Keratinocyte (primary cell): ENCODE measurements at regions not wholly inside any gene's neighbourhood (a gene's known extent, or its start where the extent isn't known, plus 50 kb on each side); places are given as distances from the start of the nearest gene placed in this dataset.
A peak's percentile ranks its signal among the peaks of the same experiment; 100 is the strongest.

ENCODE experiments used
- DNase-seq: peaks from one replicate; pipeline ENCODE4 v3.0.0-alpha.2; 2011; ENCODE audit warnings: low read depth, missing footprints, low spot score
- FAIRE-seq: peaks from 2 replicates; lab custom pipeline; 2011; peaks lifted over from hg19 to GRCh38; lab: Jason Lieb, UNC
- H2AFZ ChIP-seq: 2 replicates; pipeline ENCODE4 v1.6.0; 2012; ENCODE audit warnings: low read length, control low read depth, inconsistent platforms; ENCODE audit not compliant: control insufficient read depth
- H3K27ac ChIP-seq: 2 replicates; pipeline ENCODE4 v1.5.1; 2011; ENCODE audit warnings: low read length; ENCODE audit not compliant: control insufficient read depth, insufficient read depth
- H3K27me3 ChIP-seq: 3 replicates; pipeline ENCODE4 v1.6.0; 2011; ENCODE audit warnings: low read length; ENCODE audit not compliant: control insufficient read depth, insufficient read depth; ENCODE audit errors: extremely low read depth
- H3K36me3 ChIP-seq, 2 experiments: 2 replicates in 1 of 2; 3 replicates in 1 of 2; pipeline ENCODE4 v1.5.1; 2011; ENCODE audit warnings: low read length in 2 of 2, mild to moderate bottlenecking in 1 of 2; ENCODE audit not compliant: control insufficient read depth in 2 of 2, insufficient read depth in 2 of 2; ENCODE audit errors: extremely low read depth in 1 of 2
- H3K4me1 ChIP-seq: 3 replicates; pipeline ENCODE4 v1.5.1; 2011; ENCODE audit warnings: low read length; ENCODE audit not compliant: control insufficient read depth, insufficient read depth; ENCODE audit errors: extremely low read depth
- H3K4me2 ChIP-seq: 3 replicates; pipeline ENCODE4 v1.6.0; 2011; ENCODE audit warnings: low read depth, low read length; ENCODE audit not compliant: control insufficient read depth, insufficient read depth; ENCODE audit errors: extremely low read depth
- H3K4me3 ChIP-seq, 3 experiments: fragments of 200-600 bp in 1 of 3; sonication (generic) in 1 of 3; 2 replicates in 2 of 3; 3 replicates in 1 of 3; pipeline ENCODE4 v1.5.1; 2011 to 2016; ENCODE audit warnings: low read length in 3 of 3, mild to moderate bottlenecking in 3 of 3, control low read depth in 2 of 3, inconsistent platforms in 1 of 3, low read depth in 1 of 3, mixed read lengths in 1 of 3, mixed run types in 1 of 3, moderate library complexity in 1 of 3; ENCODE audit not compliant: control insufficient read depth in 2 of 3, insufficient read depth in 2 of 3; ENCODE audit errors: extremely low read depth in 1 of 3
- H3K79me2 ChIP-seq: 2 replicates; pipeline ENCODE4 v1.6.0; 2012; ENCODE audit warnings: low read length; ENCODE audit not compliant: control insufficient read depth, insufficient read depth
- H3K9ac ChIP-seq: 3 replicates; pipeline ENCODE4 v1.6.0; 2011; ENCODE audit warnings: low read length; ENCODE audit not compliant: control insufficient read depth, insufficient read depth; ENCODE audit errors: extremely low read depth
- H3K9me1 ChIP-seq: 3 replicates; pipeline ENCODE4 v1.6.0; 2011; ENCODE audit warnings: low read length; ENCODE audit not compliant: control insufficient read depth, insufficient read depth; ENCODE audit errors: extremely low read depth
- H3K9me3 ChIP-seq: 2 replicates; pipeline ENCODE4 v1.5.1; 2012; ENCODE audit warnings: low read depth, low read length; ENCODE audit not compliant: control insufficient read depth
- H4K20me1 ChIP-seq: 3 replicates; pipeline ENCODE4 v1.6.0; 2011; ENCODE audit warnings: low read length; ENCODE audit not compliant: control insufficient read depth, insufficient read depth; ENCODE audit errors: extremely low read depth
- CTCF ChIP-seq, 3 experiments: IDR thresholded peaks in 1 of 3; conservative IDR thresholded peaks in 1 of 3; optimal IDR thresholded peaks in 1 of 3; 2 replicates in 2 of 3; 3 replicates in 1 of 3; pipeline versions ENCODE3 to v1.5.1; 2011; ENCODE audit warnings: low read length in 3 of 3, mild to moderate bottlenecking in 3 of 3, moderate library complexity in 2 of 3, control low read depth in 1 of 3, inconsistent platforms in 1 of 3; ENCODE audit not compliant: insufficient read depth in 2 of 3; ENCODE audit errors: extremely low read depth in 1 of 3
- EZH2 ChIP-seq: IDR thresholded peaks from one replicate; pipeline ENCODE4 v1.6.1; 2012; ENCODE audit warnings: inconsistent platforms, mild to moderate bottlenecking, low read length, moderate library complexity
- dilution Hi-C: fragments of 300-500 bp; cut with MboI; formaldehyde crosslinking; loops from one replicate; pipeline ENCODE4 v1.7.0; 2020; ENCODE audit warnings: low sequenced_read_pairs; ENCODE audit not compliant: extremely low pct_ligation_motif_present

GRCh38 chr16:66028510-66029216 is 337.8 kb upstream of the CDH5 start:
- Histone ChIP-seq H3K9ac (no peak overlapping the region), H3K36me3 (no peaks in the 10 kb centered on the region), H3K27ac (no peak overlapping the region), H3K4me1 (peaks cover 3% of the 10 kb centered on the region), H3K9me1 (no peaks in the 10 kb centered on the region), H3K27me3 (no peaks in the 10 kb centered on the region), H3K79me2 (no peaks in the 10 kb centered on the region), H2AFZ (no peak overlapping the region), H3K4me2 (no peak overlapping the region), H3K4me3 (no peak overlapping the region), H4K20me1 (no peaks in the 10 kb centered on the region), H3K9me3 (peaks cover 5% of the 10 kb centered on the region)
- FAIRE-seq (peak; percentile 53), DNase-seq (no peak)
- no peak for TF ChIP-seq EZH2
- TF ChIP-seq CTCF (optimal IDR thresholded peaks at IDR 0.05 in 1 of 3, IDR thresholded peaks at IDR 0.05 in 1 of 3, conservative IDR thresholded peaks at IDR 0.05 in 1 of 3; ENCODE audit: extremely low read depth in 1 of 3, insufficient read depth in 2 of 3, low read length in 3 of 3) = no peak
- dilution Hi-C loops = no loop called here

- DNase-seq (no peak), FAIRE-seq (no peak)
- Histone ChIP-seq H3K36me3 (no peaks in the 10 kb centered on the region), H3K4me1 (peaks cover 3% of the 10 kb centered on the region), H2AFZ (no peak overlapping the region), H3K27me3 (no peaks in the 10 kb centered on the region), H3K4me2 (no peak overlapping the region), H3K4me3 (no peak overlapping the region), H4K20me1 (no peaks in the 10 kb centered on the region), H3K9me3 (peaks cover 5% of the 10 kb centered on the region), H3K9ac (no peak overlapping the region), H3K27ac (no peak overlapping the region), H3K9me1 (no peaks in the 10 kb centered on the region), H3K79me2 (no peaks in the 10 kb centered on the region)
- TF ChIP-seq EZH2 (no peak), CTCF (optimal IDR thresholded peaks at IDR 0.05 in 1 of 3, IDR thresholded peaks at IDR 0.05 in 1 of 3, conservative IDR thresholded peaks at IDR 0.05 in 1 of 3; ENCODE audit: extremely low read depth in 1 of 3, insufficient read depth in 2 of 3, low read length in 3 of 3) (no peak)
- dilution Hi-C loops = no loop called here
Observed at GRCh38 chr16:66026787-66027330, 339.6 kb upstream of the CDH5 start.
